Stimulated activated naive CD4-positive, alpha-beta T cell (primary cell): ENCODE measurements at regions not wholly inside any gene's neighbourhood (a gene's known extent, or its start where the extent isn't known, plus 50 kb on each side); places are given as distances from the start of the nearest gene placed in this dataset.

ENCODE experiments used
- DNase-seq, 6 experiments: peaks; one replicate each; lab custom pipeline; 2025; lab: John Stamatoyannopoulos, UW

DNA sequence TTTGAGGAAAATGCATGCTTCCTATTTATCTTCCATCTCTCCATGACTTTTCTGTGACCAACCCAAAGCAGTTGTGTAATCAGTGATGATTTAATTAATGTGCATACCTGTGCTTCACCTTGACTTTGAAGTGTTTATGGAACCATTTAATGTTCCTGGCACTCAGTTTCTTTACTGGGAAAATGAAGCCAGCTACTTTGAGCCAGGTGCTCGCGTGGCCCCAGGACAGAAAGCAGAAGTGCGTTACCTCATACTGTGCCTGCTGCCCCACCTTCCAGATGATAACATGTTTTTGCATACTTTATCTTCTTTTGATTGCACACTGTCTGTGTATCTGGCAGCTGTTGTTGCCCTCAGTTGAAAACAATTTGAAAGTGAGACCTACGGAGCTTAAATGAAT lies 61.3 kb downstream of the PMAIP1 start:
- DNase-seq: no peak

DNA sequence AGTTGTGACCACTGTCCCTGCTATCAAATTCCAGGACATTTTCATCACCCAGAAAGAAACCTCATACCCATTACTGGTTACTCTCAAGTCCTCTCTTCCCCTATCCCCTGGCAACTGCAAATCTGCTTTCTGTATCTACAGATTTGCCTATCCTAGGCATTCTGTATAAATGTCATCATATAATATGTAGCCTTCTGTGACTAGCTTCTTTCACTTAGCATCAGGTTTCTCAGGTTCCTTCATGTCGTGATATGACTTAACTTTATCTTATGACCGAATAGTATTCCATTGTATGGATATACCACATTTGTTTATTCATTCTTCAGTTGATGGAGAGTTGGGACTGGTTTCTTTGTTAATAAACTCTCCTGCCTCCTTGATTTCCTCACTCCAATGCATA lies 60.5 kb downstream of the PMAIP1 start:
- no peak for DNase-seq

DNA sequence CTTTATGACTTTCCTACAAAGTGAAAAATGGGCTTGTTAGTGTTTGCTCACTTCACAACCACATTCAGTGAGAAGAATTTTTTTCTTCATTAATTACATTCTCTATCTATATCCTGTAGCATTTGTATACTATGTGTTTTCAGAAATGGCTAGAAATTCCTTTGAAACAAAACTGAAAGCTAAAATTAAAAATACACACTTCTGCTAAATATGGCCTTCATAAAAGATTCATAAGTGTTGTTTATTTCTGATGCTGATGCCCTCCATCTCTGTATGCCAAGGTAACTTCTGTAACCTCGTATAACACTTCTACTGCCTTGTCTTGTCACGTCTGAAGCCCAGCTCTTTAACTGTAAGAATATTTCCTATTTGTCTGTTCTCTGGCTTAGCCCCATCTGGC lies 59.8 kb downstream of the PMAIP1 start:
- DNase-seq: no peak

GRCh38 chr18:59959073-59959472 lies 59.3 kb downstream of the PMAIP1 start:
- DNase-seq: no peak

DNA sequence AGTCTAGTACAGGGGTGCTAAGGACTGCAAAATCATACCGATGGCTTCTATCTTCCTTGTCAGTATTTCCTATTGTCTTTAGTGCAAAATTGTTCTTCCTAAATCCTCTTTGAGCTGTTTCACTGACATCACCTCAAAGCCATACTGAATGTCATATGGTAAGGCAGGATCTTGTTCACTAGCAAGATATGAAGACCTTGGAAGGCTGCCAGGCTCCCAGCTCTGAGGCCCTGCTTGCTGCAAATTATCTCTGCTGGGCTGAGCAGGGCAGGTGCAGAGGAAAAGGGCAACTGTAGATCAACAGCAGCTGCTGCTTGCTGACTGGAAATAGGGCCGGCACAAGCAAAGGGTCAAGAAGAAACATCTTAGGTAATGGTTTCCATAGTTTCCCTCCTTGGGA lies 58.2 kb downstream of the PMAIP1 start:
- no peak for DNase-seq

GRCh38 chr18:59954755-59955156 lies 55.0 kb downstream of the PMAIP1 start:
- no peak for DNase-seq

DNA sequence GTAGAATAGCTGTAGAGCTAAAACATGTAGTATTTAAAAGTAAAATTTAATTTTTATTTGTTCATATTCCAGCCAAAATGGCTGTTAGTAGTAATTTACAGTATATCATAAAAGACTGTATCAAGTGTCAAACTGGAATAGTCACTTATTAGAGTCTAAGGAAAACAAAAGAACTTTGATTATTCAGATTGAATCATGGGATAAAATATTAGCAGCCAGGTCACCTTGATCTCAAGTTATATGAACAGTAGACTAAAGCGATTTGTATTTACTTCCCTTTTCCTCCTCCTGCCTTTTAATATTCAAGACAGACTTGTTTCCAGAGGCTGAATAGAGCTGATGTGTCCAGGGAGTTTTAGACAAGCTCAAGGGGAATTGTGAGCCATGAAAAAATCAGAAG lies 54.4 kb downstream of the PMAIP1 start:
- DNase-seq: no peak
